ENCODE measurements at regions not wholly inside any gene's neighbourhood (a gene's known extent, or its start where the extent isn't known, plus 50 kb on each side); places are given as distances from the start of the nearest gene placed in this dataset.

DNA sequence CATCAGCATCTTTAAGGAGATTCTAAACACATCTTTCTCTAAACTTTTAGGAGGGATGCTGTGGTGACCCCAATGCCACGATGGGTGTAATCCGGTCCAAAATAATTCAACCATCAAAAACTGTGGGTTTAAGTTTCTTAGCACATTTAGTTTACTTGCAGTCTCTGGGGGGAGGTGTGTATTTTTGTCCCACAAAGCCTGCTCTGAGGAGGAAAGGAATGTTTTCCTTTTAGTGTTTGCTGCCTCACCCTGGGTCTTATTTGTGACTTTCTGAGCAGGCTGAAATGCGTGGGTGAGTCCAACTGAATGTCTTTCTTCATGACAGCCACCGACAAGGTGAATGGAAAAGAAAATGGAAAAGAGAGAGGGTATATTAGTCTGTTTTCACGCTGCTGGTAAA lies 1324.7 kb downstream of the AACS start:
- CTCF ChIA-PET = no interaction called here
- POLR2A ChIA-PET = no interaction called here
- 97% methylated on average over 3 of the region's 5 CpGs for WGBS (ENCODE audit: insufficient coverage)
- Histone ChIP-seq H3K27me3 (replicated peaks in 2 of 5; ENCODE audit: control insufficient read depth in 4 of 5, insufficient read depth in 5 of 5, low read length in 4 of 5) (no peaks in the 10 kb centered on the region), H3K4me1 (ENCODE audit: control extremely low read depth in 1 of 4, control insufficient read depth in 4 of 4, insufficient read depth in 4 of 4, low read length in 3 of 4) (no peaks in the 10 kb centered on the region), H3K4me3 (ENCODE audit: control insufficient read depth in 1 of 7, extremely low read depth in 1 of 7, insufficient read depth in 4 of 7, low read depth in 2 of 7, low read length in 6 of 7) (no peak overlapping the region), H3K27ac (ENCODE audit: insufficient read depth in 1 of 2, low read depth in 1 of 2, low read length in 2 of 2, poor library complexity in 1 of 2, severe bottlenecking in 2 of 2) (no peak overlapping the region), H3K9me3 (ENCODE audit: control extremely low read depth in 1 of 5, control insufficient read depth in 4 of 5, insufficient read depth in 2 of 5, low read depth in 1 of 5, low read length in 4 of 5) (no peaks in the 10 kb centered on the region), H3K36me3 (ENCODE audit: control insufficient read depth in 4 of 4, insufficient read depth in 4 of 4, low read length in 3 of 4) (no peaks in the 10 kb centered on the region)
- no peak for DNase-seq

DNA sequence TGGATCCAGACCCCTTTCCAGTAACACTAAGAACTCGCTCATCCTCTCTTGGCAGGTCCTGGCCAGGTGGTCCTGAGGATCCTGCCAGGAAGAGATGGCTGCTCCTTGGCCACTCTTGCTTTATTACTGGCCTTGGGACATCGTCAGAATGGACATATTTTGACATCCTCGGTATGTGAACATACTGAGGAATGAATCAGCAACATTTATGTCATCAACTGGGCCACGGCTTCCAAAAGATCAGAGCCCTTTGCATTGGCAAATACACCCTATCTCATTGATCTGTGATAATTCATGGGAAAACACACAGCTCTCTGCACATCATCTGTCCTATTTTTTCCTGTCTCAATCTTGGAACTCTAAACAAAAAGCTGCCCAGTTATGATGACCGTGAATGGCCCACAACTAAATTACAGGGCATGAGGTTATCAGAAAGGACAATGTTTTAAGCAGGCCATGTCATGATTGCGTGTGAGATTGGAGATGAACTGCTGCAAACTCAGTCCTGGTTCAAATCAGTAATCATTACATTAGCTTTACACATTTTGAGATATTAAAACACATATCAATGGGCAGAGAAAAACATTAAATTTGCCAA lies 1325.8 kb downstream of the AACS start:
- ChIA-PET POLR2A (no interaction called here), CTCF (no interaction called here)
- WGBS (ENCODE audit: insufficient coverage) = 83% methylated on average over 6 of the region's 6 CpGs
- H3K27me3 ChIP-seq (replicated peaks in 2 of 5; ENCODE audit: control insufficient read depth in 4 of 5, insufficient read depth in 5 of 5, low read length in 4 of 5) = no peaks in the 10 kb centered on the region
- no peak for DNase-seq
- no peaks in the 10 kb centered on the region for H3K36me3 ChIP-seq (ENCODE audit: control insufficient read depth in 4 of 4, insufficient read depth in 4 of 4, low read length in 3 of 4)
- no peak overlapping the region for H3K27ac ChIP-seq (ENCODE audit: insufficient read depth in 1 of 2, low read depth in 1 of 2, low read length in 2 of 2, poor library complexity in 1 of 2, severe bottlenecking in 2 of 2)
- H3K4me3 ChIP-seq (ENCODE audit: control insufficient read depth in 1 of 7, extremely low read depth in 1 of 7, insufficient read depth in 4 of 7, low read depth in 2 of 7, low read length in 6 of 7) = no peak overlapping the region
- no peaks in the 10 kb centered on the region for H3K9me3 ChIP-seq (ENCODE audit: control extremely low read depth in 1 of 5, control insufficient read depth in 4 of 5, insufficient read depth in 2 of 5, low read depth in 1 of 5, low read length in 4 of 5)
- no peaks in the 10 kb centered on the region for H3K4me1 ChIP-seq (ENCODE audit: control extremely low read depth in 1 of 4, control insufficient read depth in 4 of 4, insufficient read depth in 4 of 4, low read length in 3 of 4)

DNA sequence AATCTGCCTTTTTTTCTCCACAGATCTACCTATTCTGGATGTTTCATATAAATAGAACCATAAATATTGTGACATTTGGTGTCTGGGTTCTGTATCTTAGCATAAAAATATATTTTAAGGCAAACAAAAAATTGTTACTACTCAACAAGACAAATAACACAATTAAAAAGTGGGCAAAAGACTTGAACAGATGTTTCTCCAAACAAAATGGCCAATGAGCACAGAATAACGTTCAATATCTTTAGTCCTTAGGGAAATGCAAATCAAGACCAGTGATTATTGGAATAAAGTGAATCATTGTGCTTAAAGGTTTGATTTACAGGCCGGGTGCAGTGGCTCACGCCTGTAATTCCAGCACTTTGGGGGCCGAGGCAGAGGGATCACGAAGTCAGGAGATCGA lies 1331.3 kb downstream of the AACS start:
- Histone ChIP-seq H3K27ac (ENCODE audit: insufficient read depth in 1 of 2, low read depth in 1 of 2, low read length in 2 of 2, poor library complexity in 1 of 2, severe bottlenecking in 2 of 2) (no peak overlapping the region), H3K27me3 (replicated peaks in 2 of 5; ENCODE audit: control insufficient read depth in 4 of 5, insufficient read depth in 5 of 5, low read length in 4 of 5) (no peaks in the 10 kb centered on the region), H3K9me3 (ENCODE audit: control extremely low read depth in 1 of 5, control insufficient read depth in 4 of 5, insufficient read depth in 2 of 5, low read depth in 1 of 5, low read length in 4 of 5) (peaks cover 0 to 2% (median 0%) of the 10 kb centered on the region in 5 experiments), H3K4me1 (ENCODE audit: control extremely low read depth in 1 of 4, control insufficient read depth in 4 of 4, insufficient read depth in 4 of 4, low read length in 3 of 4) (no peaks in the 10 kb centered on the region), H3K4me3 (ENCODE audit: control insufficient read depth in 1 of 7, extremely low read depth in 1 of 7, insufficient read depth in 4 of 7, low read depth in 2 of 7, low read length in 6 of 7) (no peak overlapping the region), H3K36me3 (ENCODE audit: control insufficient read depth in 4 of 4, insufficient read depth in 4 of 4, low read length in 3 of 4) (no peaks in the 10 kb centered on the region)
- ChIA-PET POLR2A (no interaction called here), CTCF (no interaction called here)
- WGBS (ENCODE audit: insufficient coverage) = 86% methylated on average over 1 of the region's 6 CpGs
- DNase-seq = no peak

DNA sequence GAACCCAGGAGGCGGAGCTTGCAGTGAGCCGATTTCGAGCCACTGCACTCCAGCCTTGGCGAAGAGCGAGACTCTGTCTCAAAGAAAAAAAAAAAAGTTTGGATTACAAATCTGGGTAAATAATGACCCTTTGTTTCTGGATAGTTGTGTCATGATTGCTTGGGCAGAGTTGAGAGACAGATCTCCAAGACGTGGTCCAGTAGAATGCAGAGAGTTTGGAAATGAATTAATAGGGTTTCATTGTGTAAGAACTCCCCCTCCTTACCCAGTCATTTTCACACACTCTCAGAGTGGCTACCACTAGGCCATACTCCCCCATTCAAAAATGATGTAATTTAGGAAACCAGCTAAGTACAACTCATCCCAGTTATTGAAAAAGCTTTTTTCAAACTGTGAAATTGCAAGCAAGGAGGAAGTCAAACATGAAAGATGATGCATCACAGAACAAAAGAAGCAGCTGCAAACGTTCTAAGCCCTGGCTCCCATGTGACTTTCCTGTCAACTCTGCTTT lies 1331.9 kb downstream of the AACS start:
- DNase-seq = no peak
- Histone ChIP-seq H3K27ac (ENCODE audit: insufficient read depth in 1 of 2, low read depth in 1 of 2, low read length in 2 of 2, poor library complexity in 1 of 2, severe bottlenecking in 2 of 2) (no peak overlapping the region), H3K9me3 (ENCODE audit: control extremely low read depth in 1 of 5, control insufficient read depth in 4 of 5, insufficient read depth in 2 of 5, low read depth in 1 of 5, low read length in 4 of 5) (peaks cover 0 to 2% (median 0%) of the 10 kb centered on the region in 5 experiments), H3K36me3 (ENCODE audit: control insufficient read depth in 4 of 4, insufficient read depth in 4 of 4, low read length in 3 of 4) (no peaks in the 10 kb centered on the region), H3K4me1 (ENCODE audit: control extremely low read depth in 1 of 4, control insufficient read depth in 4 of 4, insufficient read depth in 4 of 4, low read length in 3 of 4) (no peaks in the 10 kb centered on the region), H3K4me3 (ENCODE audit: control insufficient read depth in 1 of 7, extremely low read depth in 1 of 7, insufficient read depth in 4 of 7, low read depth in 2 of 7, low read length in 6 of 7) (no peak overlapping the region), H3K27me3 (replicated peaks in 2 of 5; ENCODE audit: control insufficient read depth in 4 of 5, insufficient read depth in 5 of 5, low read length in 4 of 5) (no peaks in the 10 kb centered on the region)
- WGBS (ENCODE audit: insufficient coverage) = 82% methylated on average over 4 of the region's 7 CpGs
- ChIA-PET CTCF (no interaction called here), POLR2A (no interaction called here)

DNA sequence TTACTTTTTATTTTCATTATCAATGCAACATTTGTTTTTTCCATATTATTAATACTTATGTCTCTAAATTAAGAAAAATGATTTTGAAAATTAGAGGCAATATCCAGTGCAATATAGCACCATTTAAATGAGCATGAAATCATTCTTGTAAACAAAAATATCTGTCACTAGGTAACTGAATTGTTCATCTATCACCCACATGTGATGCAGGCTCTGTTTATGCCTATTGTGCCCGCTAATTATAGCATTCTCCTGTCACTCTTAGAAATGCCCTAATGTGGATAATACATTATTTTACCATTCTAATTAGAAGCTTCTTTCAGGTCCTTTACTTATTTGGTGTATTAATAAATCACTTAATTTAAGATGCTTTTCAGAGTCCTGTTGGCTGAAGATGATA lies 1332.4 kb downstream of the AACS start:
- Histone ChIP-seq H3K27me3 (replicated peaks in 2 of 5; ENCODE audit: control insufficient read depth in 4 of 5, insufficient read depth in 5 of 5, low read length in 4 of 5) (no peaks in the 10 kb centered on the region), H3K9me3 (ENCODE audit: control extremely low read depth in 1 of 5, control insufficient read depth in 4 of 5, insufficient read depth in 2 of 5, low read depth in 1 of 5, low read length in 4 of 5) (peaks cover 0 to 2% (median 0%) of the 10 kb centered on the region in 5 experiments), H3K36me3 (ENCODE audit: control insufficient read depth in 4 of 4, insufficient read depth in 4 of 4, low read length in 3 of 4) (no peaks in the 10 kb centered on the region), H3K4me1 (ENCODE audit: control extremely low read depth in 1 of 4, control insufficient read depth in 4 of 4, insufficient read depth in 4 of 4, low read length in 3 of 4) (no peaks in the 10 kb centered on the region), H3K27ac (ENCODE audit: insufficient read depth in 1 of 2, low read depth in 1 of 2, low read length in 2 of 2, poor library complexity in 1 of 2, severe bottlenecking in 2 of 2) (no peak overlapping the region), H3K4me3 (ENCODE audit: control insufficient read depth in 1 of 7, extremely low read depth in 1 of 7, insufficient read depth in 4 of 7, low read depth in 2 of 7, low read length in 6 of 7) (no peak overlapping the region)
- no CpG with 5 or more reads among the region's 1 CpG for WGBS (ENCODE audit: insufficient coverage)
- DNase-seq = no peak
- ChIA-PET CTCF (no interaction called here), POLR2A (no interaction called here)

DNA sequence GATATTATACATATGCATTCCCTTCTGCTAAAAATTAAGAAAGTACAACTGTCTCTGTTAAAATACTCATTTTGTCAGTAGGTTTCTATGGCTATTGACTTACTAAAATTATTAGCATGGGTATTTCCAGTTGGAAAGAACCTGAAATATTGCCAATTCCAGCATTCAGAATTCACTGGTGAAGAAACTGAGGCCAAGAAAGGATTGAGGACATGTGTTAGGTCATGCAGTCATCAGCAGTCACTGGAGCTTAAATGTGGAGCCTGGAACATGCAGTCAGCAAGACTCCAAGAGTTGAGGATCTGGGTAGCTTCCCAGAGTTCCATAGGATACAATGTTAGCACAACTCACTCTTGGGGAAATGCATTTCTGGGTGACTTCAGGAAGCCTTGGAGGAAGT lies 1335.6 kb downstream of the AACS start:
- ChIA-PET CTCF (no interaction called here), POLR2A (no interaction called here)
- Histone ChIP-seq H3K27ac (ENCODE audit: insufficient read depth in 1 of 2, low read depth in 1 of 2, low read length in 2 of 2, poor library complexity in 1 of 2, severe bottlenecking in 2 of 2) (no peak overlapping the region), H3K36me3 (ENCODE audit: control insufficient read depth in 4 of 4, insufficient read depth in 4 of 4, low read length in 3 of 4) (no peaks in the 10 kb centered on the region), H3K4me3 (ENCODE audit: control insufficient read depth in 1 of 7, extremely low read depth in 1 of 7, insufficient read depth in 4 of 7, low read depth in 2 of 7, low read length in 6 of 7) (no peak overlapping the region), H3K4me1 (ENCODE audit: control extremely low read depth in 1 of 4, control insufficient read depth in 4 of 4, insufficient read depth in 4 of 4, low read length in 3 of 4) (no peaks in the 10 kb centered on the region), H3K27me3 (replicated peaks in 2 of 5; ENCODE audit: control insufficient read depth in 4 of 5, insufficient read depth in 5 of 5, low read length in 4 of 5) (no peaks in the 10 kb centered on the region), H3K9me3 (ENCODE audit: control extremely low read depth in 1 of 5, control insufficient read depth in 4 of 5, insufficient read depth in 2 of 5, low read depth in 1 of 5, low read length in 4 of 5) (peaks cover 0 to 2% (median 0%) of the 10 kb centered on the region in 5 experiments)
- no peak for DNase-seq

DNA sequence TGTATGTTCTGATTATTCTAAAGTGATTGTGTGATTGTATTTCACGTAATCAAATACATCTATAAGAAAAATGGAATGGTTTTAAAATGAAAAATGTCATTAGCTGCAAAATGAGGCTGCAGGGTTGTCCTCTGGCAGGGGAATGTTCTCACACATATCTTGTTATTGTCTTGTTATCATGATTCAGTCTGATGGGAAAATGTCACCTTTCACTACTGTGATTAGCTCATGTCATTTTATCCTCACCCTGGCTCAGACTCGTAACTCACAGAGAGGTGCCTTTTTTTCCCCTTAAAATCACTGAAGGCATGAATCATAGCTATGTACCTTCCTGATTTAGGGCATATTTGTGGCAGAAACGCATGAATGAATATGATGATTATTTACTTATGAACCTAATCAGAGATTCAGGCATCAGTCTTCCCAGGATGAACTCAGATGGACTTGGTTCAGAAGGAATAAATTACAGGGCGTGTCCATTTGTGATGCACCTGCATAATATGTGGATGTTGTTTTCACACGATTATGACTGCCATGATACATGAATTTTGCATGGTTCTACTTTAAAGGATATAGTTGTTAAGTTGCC lies 1339.2 kb downstream of the AACS start:
- Histone ChIP-seq H3K4me3 (ENCODE audit: control insufficient read depth in 1 of 7, extremely low read depth in 1 of 7, insufficient read depth in 4 of 7, low read depth in 2 of 7, low read length in 6 of 7) (no peak overlapping the region), H3K27ac (ENCODE audit: insufficient read depth in 1 of 2, low read depth in 1 of 2, low read length in 2 of 2, poor library complexity in 1 of 2, severe bottlenecking in 2 of 2) (no peak overlapping the region), H3K9me3 (ENCODE audit: control extremely low read depth in 1 of 5, control insufficient read depth in 4 of 5, insufficient read depth in 2 of 5, low read depth in 1 of 5, low read length in 4 of 5) (no peaks in the 10 kb centered on the region), H3K36me3 (ENCODE audit: control insufficient read depth in 4 of 4, insufficient read depth in 4 of 4, low read length in 3 of 4) (no peaks in the 10 kb centered on the region), H3K4me1 (ENCODE audit: control extremely low read depth in 1 of 4, control insufficient read depth in 4 of 4, insufficient read depth in 4 of 4, low read length in 3 of 4) (no peaks in the 10 kb centered on the region), H3K27me3 (replicated peaks in 2 of 5; ENCODE audit: control insufficient read depth in 4 of 5, insufficient read depth in 5 of 5, low read length in 4 of 5) (no peaks in the 10 kb centered on the region)
- no peak for DNase-seq
- ChIA-PET POLR2A (no interaction called here), CTCF (no interaction called here)
- 67% methylated on average over 1 of the region's 5 CpGs for WGBS (ENCODE audit: insufficient coverage)

Data from common myeloid progenitor, CD34-positive (primary cell).